ENCODE measurements at regions not wholly inside any gene's neighbourhood (a gene's known extent, or its start where the extent isn't known, plus 50 kb on each side); places are given as distances from the start of the nearest gene placed in this dataset.
"Not testable (repeated sequence)": the region's sequence is repeated elsewhere in the genome, so short reads cannot be mapped to it uniquely, and the experiment has no call there.

- TF ChIP-seq ZFX (IDR thresholded peaks at IDR 0.05; ENCODE audit: borderline replicate concordance), result no peak
- no peak for TF ChIP-seq CTCF (IDR thresholded peaks at IDR 0.05)
- H3K27ac ChIP-seq, result no peak overlapping the region
Measured at GRCh38 chr4:124155239-124155638, 557.3 kb downstream of the ANKRD50 start.

GRCh38 chr4:124157396-124158083 lies 555.0 kb downstream of the ANKRD50 start:
- no peak for TF ChIP-seq ZFX (IDR thresholded peaks at IDR 0.05; ENCODE audit: borderline replicate concordance)
- no peak for TF ChIP-seq CTCF (IDR thresholded peaks at IDR 0.05)
- no peak overlapping the region for H3K27ac ChIP-seq

GRCh38 chr4:124163401-124163800 lies 549.1 kb downstream of the ANKRD50 start:
- TF ChIP-seq ZFX (IDR thresholded peaks at IDR 0.05; ENCODE audit: borderline replicate concordance), result no peak
- H3K27ac ChIP-seq, result no peak overlapping the region

GRCh38 chr4:124167602-124168001 lies 544.9 kb downstream of the ANKRD50 start:
- H3K27ac ChIP-seq, result no peak overlapping the region
- TF ChIP-seq ZFX (IDR thresholded peaks at IDR 0.05; ENCODE audit: borderline replicate concordance), result no peak
- TF ChIP-seq CTCF (IDR thresholded peaks at IDR 0.05), result no peak

- not testable (repeated sequence) for H3K27ac ChIP-seq
Measured at GRCh38 chr4:124169524-124169923, 543.0 kb downstream of the ANKRD50 start.

- H3K27ac ChIP-seq, result no peak overlapping the region
- TF ChIP-seq ZFX (IDR thresholded peaks at IDR 0.05; ENCODE audit: borderline replicate concordance) (no peak), CTCF (IDR thresholded peaks at IDR 0.05) (no peak)
Measured at GRCh38 chr4:124173912-124174311, 538.6 kb downstream of the ANKRD50 start.

- no peak overlapping the region for H3K27ac ChIP-seq
- TF ChIP-seq ZFX (IDR thresholded peaks at IDR 0.05; ENCODE audit: borderline replicate concordance) (no peak), CTCF (IDR thresholded peaks at IDR 0.05) (no peak)
Measured at GRCh38 chr4:124177647-124178425, 534.7 kb downstream of the ANKRD50 start.

- TF ChIP-seq CTCF (IDR thresholded peaks at IDR 0.05) (no peak), ZFX (IDR thresholded peaks at IDR 0.05; ENCODE audit: borderline replicate concordance) (no peak)
- H3K27ac ChIP-seq, result no peak overlapping the region
Measured at GRCh38 chr4:124178449-124179021, 534.0 kb downstream of the ANKRD50 start.

All from 22Rv1 (cell line).